DND-41 (cell line): ENCODE measurements at regions not wholly inside any gene's neighbourhood (a gene's known extent, or its start where the extent isn't known, plus 50 kb on each side); places are given as distances from the start of the nearest gene placed in this dataset.

Experiments
- ATAC-seq: fragments of 200-7000 bp; cut with Tn5 transposase; 3 replicates; pipeline ENCODE4 v1.9.1; 2021; ENCODE audit warnings: low read depth; ENCODE audit not compliant: insufficient read depth
- DNase-seq: peaks from one replicate; pipeline ENCODE4 v3.0.0-alpha.2; 2020
- H2AFZ ChIP-seq: 2 replicates; pipeline ENCODE4 v1.6.0; 2012; ENCODE audit warnings: low read depth, low read length
- H3K27ac ChIP-seq: 2 replicates; pipeline ENCODE4 v1.5.1; 2012; ENCODE audit warnings: low read length, inconsistent platforms
- H3K27me3 ChIP-seq: fragments of 200-600 bp; sonication (generic); 2 replicates; pipeline ENCODE4 v1.6.0; 2012; ENCODE audit warnings: low read length, mild to moderate bottlenecking, inconsistent platforms; ENCODE audit not compliant: insufficient read depth, poor library complexity
- H3K36me3 ChIP-seq: 2 replicates; pipeline ENCODE4 v1.5.1; 2012; ENCODE audit warnings: low read length, inconsistent platforms; ENCODE audit not compliant: insufficient read depth
- H3K4me1 ChIP-seq: 2 replicates; pipeline ENCODE4 v1.5.1; 2012; ENCODE audit warnings: mild to moderate bottlenecking, low read length; ENCODE audit not compliant: insufficient read depth
- H3K4me2 ChIP-seq: 2 replicates; pipeline ENCODE4 v1.6.0; 2012; ENCODE audit warnings: mild to moderate bottlenecking, moderate library complexity, low read length, inconsistent platforms; ENCODE audit not compliant: insufficient read depth
- H3K4me3 ChIP-seq, 2 experiments: fragments of 200-600 bp in 1 of 2; shearing (Covaris generic) in 1 of 2; 2 replicates each; pipeline ENCODE4 v1.5.1; 2012 to 2016; ENCODE audit warnings: inconsistent platforms in 2 of 2, low read length in 2 of 2, mild to moderate bottlenecking in 2 of 2, low read depth in 1 of 2, moderate library complexity in 1 of 2
- H3K79me2 ChIP-seq: 2 replicates; pipeline ENCODE4 v1.6.0; 2012; ENCODE audit warnings: low read length, inconsistent platforms; ENCODE audit not compliant: insufficient read depth
- H3K9ac ChIP-seq: 2 replicates; pipeline ENCODE4 v1.6.0; 2012; ENCODE audit warnings: low read depth, mild to moderate bottlenecking, inconsistent platforms, low read length, moderate library complexity
- H3K9me3 ChIP-seq: 2 replicates; pipeline ENCODE4 v1.5.1; 2012; ENCODE audit warnings: low read length, moderate library complexity, mild to moderate bottlenecking, inconsistent platforms; ENCODE audit not compliant: insufficient read depth, severe bottlenecking
- H4K20me1 ChIP-seq: 2 replicates; pipeline ENCODE4 v1.6.0; 2012; ENCODE audit warnings: low read length; ENCODE audit not compliant: insufficient read depth
- EZH2 ChIP-seq: IDR thresholded peaks from 3 replicates; pipeline ENCODE4 v1.6.1; 2012; ENCODE audit warnings: borderline replicate concordance, low read depth, mild to moderate bottlenecking, moderate library complexity, low read length, inconsistent platforms; ENCODE audit not compliant: severe bottlenecking
- TF ChIP-seq, protein P1 (sequence below): IDR thresholded peaks from 2 replicates; pipeline ENCODE4 v1.5.1; 2012; ENCODE audit warnings: borderline replicate concordance, low read length, moderate library complexity, mild to moderate bottlenecking; ENCODE audit not compliant: poor library complexity, severe bottlenecking; ENCODE audit errors: extremely low read depth

DNA sequence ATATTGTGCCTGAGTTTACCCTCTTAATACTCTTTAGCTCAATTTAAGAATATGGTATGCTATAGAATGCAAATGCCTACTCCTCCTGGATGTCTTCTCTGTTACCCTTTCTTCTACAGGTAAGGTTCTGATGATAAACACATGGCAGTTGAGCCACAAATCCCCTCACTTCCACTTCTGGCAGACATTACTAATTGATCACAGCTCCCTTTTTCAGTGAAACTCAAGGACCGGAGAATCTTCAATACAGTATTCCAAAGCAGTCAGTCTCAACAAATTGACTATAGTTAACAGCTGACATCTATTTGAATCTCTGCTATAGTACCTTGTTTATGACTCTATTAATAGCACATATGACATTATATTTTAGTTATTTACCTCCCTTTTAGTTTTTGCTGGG, 232.1 kb upstream of the ADAMTS9 start:
- no peaks in the 10 kb centered on the region for H3K79me2 ChIP-seq
- no peak overlapping the region for H3K9ac ChIP-seq
- no peak overlapping the region for H3K4me2 ChIP-seq
- H3K4me3 ChIP-seq = no peak overlapping the region
- ATAC-seq = no peak
- no peak overlapping the region for H2AFZ ChIP-seq
- H3K27ac ChIP-seq = no peak overlapping the region
- no peaks in the 10 kb centered on the region for H3K36me3 ChIP-seq
- no peaks in the 10 kb centered on the region for H3K9me3 ChIP-seq
- H3K4me1 ChIP-seq = no peaks in the 10 kb centered on the region
- TF ChIP-seq, protein P1, sequence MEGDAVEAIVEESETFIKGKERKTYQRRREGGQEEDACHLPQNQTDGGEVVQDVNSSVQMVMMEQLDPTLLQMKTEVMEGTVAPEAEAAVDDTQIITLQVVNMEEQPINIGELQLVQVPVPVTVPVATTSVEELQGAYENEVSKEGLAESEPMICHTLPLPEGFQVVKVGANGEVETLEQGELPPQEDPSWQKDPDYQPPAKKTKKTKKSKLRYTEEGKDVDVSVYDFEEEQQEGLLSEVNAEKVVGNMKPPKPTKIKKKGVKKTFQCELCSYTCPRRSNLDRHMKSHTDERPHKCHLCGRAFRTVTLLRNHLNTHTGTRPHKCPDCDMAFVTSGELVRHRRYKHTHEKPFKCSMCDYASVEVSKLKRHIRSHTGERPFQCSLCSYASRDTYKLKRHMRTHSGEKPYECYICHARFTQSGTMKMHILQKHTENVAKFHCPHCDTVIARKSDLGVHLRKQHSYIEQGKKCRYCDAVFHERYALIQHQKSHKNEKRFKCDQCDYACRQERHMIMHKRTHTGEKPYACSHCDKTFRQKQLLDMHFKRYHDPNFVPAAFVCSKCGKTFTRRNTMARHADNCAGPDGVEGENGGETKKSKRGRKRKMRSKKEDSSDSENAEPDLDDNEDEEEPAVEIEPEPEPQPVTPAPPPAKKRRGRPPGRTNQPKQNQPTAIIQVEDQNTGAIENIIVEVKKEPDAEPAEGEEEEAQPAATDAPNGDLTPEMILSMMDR = no peak
- no peak for TF ChIP-seq EZH2
- H3K27me3 ChIP-seq = no peaks in the 10 kb centered on the region
- H4K20me1 ChIP-seq = no peaks in the 10 kb centered on the region
- DNase-seq = no peak

DNA sequence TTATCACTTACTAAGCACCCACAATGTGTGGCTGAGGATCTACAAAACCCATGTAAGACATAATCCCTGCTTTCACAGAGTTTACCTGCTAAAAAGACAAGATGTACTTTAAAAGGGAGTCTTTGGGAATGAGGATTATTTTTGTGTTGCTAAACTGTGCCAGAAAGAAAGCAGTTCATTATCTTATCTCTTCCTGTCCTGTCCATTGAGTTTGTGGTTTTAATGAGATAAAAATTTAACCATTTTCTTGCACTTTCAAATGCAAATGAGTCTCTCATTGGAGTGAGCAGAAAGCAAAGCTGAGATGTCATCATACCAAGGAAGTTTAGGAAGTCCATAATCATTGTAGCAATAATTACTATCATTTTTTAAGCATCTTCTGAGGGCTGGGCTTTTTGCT, 231.2 kb upstream of the ADAMTS9 start:
- H3K9ac ChIP-seq = no peak overlapping the region
- H3K4me1 ChIP-seq = no peaks in the 10 kb centered on the region
- H3K27me3 ChIP-seq = no peaks in the 10 kb centered on the region
- no peaks in the 10 kb centered on the region for H3K9me3 ChIP-seq
- no peak for TF ChIP-seq EZH2
- TF ChIP-seq, protein P1 = no peak
- H3K79me2 ChIP-seq = no peaks in the 10 kb centered on the region
- no peak for DNase-seq
- H3K4me3 ChIP-seq = no peak overlapping the region
- no peak for ATAC-seq
- no peak overlapping the region for H3K27ac ChIP-seq
- H3K4me2 ChIP-seq = no peak overlapping the region
- no peaks in the 10 kb centered on the region for H3K36me3 ChIP-seq
- no peaks in the 10 kb centered on the region for H4K20me1 ChIP-seq
- H2AFZ ChIP-seq = no peak overlapping the region

DNA sequence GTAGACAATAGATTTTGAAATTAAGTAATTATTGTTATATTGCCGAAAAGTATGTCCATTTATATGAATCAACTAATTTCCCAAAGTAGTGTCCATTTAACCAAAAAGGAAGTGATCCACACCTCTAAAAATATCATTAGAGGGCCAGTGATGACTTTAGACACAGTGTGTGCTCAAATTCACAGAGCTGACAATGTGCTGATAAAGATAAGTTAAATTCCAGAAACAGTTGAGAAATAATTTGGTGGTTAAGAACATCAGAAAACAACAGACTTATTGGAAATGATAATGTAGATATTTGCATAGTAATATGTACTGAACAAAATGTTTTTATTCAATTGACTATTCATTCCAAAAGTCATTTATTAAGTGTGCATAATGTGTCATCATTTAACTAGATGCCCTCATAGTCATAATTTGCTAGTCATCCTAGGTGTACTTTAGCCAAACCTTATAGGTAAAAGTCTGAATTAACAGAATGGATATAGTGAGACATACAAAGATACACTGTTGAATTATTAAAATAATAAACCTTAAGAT, 230.2 kb upstream of the ADAMTS9 start:
- H3K9ac ChIP-seq = no peak overlapping the region
- H3K4me2 ChIP-seq = no peak overlapping the region
- H3K9me3 ChIP-seq = no peaks in the 10 kb centered on the region
- H2AFZ ChIP-seq = no peak overlapping the region
- no peak overlapping the region for H3K27ac ChIP-seq
- DNase-seq = no peak
- H3K27me3 ChIP-seq = no peaks in the 10 kb centered on the region
- ATAC-seq = no peak
- H3K36me3 ChIP-seq = no peaks in the 10 kb centered on the region
- no peaks in the 10 kb centered on the region for H3K79me2 ChIP-seq
- H3K4me3 ChIP-seq = no peak overlapping the region
- H3K4me1 ChIP-seq = no peaks in the 10 kb centered on the region
- TF ChIP-seq, protein P1 = no peak
- no peak for TF ChIP-seq EZH2
- H4K20me1 ChIP-seq = no peaks in the 10 kb centered on the region

DNA sequence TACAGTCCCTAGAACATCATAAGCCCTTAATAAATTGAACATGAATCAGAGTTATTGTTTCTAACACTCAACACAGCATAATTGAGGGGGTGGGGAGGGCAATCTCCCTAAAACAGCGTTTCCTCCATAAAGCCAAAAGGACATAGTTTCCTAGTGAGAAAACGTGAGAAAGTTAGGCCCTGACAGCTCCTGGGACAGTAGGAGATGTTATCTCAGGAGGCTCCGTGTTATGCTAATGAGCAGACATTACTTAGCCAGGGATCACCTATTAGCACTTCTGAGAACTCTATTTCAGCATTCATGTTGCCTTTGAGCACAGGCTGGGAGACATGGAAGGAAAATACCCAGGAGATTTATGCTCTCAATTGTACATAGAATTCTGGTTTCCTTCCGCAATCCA, 229.1 kb upstream of the ADAMTS9 start:
- no peak overlapping the region for H3K4me2 ChIP-seq
- H3K4me3 ChIP-seq = no peak overlapping the region
- H3K27me3 ChIP-seq = no peaks in the 10 kb centered on the region
- no peaks in the 10 kb centered on the region for H3K79me2 ChIP-seq
- H3K9me3 ChIP-seq = no peaks in the 10 kb centered on the region
- H2AFZ ChIP-seq = no peak overlapping the region
- DNase-seq = no peak
- TF ChIP-seq EZH2 = no peak
- TF ChIP-seq, protein P1 = no peak
- no peak overlapping the region for H3K27ac ChIP-seq
- no peak overlapping the region for H3K9ac ChIP-seq
- no peak for ATAC-seq
- H3K36me3 ChIP-seq = no peaks in the 10 kb centered on the region
- no peaks in the 10 kb centered on the region for H4K20me1 ChIP-seq
- H3K4me1 ChIP-seq = no peaks in the 10 kb centered on the region
